ENCODE measurements at regions not wholly inside any gene's neighbourhood (a gene's known extent, or its start where the extent isn't known, plus 50 kb on each side); places are given as distances from the start of the nearest gene placed in this dataset.

DNA sequence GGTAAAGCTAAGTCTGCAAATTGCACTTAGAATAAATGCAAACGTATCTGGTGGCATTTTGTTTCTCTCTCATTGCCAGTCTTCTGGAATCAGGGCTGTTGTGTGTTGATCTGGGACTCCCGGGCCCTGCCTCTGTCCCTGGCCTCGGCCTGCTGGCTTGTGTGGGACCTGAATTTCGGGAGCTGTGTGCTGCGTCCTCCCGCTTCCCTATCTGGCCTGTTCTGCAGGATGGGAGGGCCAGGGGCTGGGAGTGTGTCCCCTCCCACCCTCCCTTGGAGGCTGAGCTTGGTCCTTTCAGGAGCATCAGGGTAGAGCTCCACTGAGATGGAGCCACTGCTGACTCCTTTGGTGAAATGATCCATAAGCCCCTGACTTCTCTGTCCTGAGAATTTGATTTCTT is 118.5 kb downstream of the ACKR3 start:
- DNase-seq (ENCODE audit: extremely low read depth, low read depth): no peak

DNA sequence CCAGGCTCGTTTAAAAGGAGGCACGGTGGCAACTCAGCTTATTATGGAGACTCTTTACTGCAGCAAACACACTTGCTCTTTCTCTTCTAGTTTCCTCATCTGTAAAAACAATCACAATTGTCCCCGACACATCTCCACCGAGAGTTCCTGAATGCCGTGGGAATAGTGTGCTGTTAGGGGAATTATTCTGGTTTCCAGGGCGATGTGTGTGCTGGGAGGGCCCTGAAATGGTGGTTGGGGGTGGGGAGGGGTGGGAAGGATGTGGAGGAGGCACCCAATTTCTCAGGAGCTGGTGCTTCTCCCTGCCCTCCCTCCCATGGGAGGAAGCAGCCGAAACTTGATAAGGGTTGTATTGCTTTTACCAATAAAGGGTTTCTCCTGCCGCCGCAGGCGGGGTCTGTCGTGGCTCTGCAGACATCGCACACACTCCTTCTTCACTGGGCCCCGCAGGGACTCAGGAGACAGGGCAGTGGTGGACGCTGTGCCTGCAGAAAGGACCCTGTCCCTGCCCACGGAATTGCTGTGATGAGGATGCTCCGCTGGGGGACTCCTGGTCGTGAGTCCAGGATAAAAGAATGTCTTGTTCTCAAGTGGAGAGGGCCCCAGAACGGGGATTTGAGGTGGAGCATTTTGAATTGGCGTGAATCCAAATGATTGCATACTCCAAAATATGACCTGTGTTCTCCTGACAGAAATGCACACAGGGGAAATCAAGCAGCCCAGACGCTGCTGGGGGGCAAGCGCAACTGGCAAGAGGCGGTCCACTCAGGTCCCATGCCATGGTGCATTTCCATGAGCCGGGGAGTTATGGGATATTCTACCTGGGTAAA is 119.2 kb downstream of the ACKR3 start:
- no peak for DNase-seq (ENCODE audit: extremely low read depth, low read depth)

DNA sequence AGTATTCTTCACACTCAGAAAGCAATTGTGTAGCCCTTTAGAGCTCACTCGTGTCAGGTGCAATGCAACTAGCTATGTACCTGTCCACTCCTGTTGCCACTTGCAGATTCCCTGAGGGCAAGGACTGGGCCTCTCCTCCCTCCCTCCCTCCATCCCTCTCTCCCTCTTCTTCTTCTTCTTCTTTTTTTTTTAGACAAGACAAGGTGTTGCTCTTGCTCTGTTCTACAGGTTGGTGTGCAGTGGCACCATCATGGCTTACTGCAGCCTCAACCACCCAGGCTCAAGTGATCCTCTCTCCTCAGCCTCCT is 119.7 kb downstream of the ACKR3 start:
- DNase-seq (ENCODE audit: extremely low read depth, low read depth): no peak

DNA sequence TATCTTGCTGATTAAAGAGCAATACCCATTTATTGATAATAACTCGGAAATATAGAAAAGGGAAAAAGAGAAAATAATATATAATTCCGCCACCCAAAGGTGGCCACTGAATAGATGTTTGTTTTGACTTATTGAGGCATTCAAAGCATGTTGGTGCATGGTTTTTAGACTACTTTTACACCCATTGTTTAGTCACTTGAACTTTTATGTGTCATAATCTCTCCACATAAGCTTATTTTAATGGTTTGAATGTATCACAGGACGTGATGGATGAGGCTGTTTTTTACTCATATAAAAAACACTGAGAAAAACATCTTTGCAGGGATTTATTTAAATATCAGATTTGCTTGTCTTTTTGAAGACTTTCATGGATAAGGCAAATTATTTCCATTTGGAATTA is 120.4 kb downstream of the ACKR3 start:
- DNase-seq (ENCODE audit: extremely low read depth, low read depth): no peak

DNA sequence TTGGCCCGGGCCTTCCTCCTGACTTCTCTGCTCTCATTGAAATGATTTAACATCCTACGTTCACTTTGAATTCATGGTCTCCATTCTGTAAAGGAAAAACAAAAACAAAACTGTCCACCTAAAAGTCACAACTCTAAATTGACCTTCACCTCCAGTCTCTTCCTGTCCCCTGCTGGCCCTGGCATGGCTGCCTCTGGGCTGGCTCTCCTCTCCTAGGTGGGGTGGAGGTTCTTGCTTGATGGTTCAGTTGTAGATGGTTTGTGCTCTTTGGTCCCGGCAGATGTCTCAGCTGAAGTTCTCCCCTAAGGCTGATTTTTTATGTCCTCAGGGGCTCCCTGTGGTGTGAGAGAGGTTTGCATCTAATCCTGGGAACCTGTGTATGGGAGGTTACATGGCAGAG is 121.1 kb downstream of the ACKR3 start:
- DNase-seq (ENCODE audit: extremely low read depth, low read depth): no peak

DNA sequence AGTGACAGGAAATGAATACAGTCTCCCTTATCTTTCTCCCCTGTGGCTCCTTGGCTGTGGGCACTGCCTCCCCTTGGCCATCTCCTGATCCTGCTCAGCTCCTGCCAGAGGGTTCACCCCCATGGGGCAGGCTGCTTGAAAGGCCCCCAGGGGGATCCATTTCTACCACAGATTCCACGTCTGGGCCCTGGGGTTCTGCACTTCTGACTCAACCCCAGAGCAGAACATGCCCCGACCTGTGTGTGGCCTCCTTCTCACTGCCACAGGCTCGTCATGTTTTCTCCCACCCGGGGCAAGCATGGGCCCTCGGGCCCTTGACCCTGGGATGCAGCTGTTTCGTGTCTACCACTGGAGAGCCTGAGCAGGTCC is 122.2 kb downstream of the ACKR3 start:
- DNase-seq (ENCODE audit: extremely low read depth, low read depth): no peak

DNA sequence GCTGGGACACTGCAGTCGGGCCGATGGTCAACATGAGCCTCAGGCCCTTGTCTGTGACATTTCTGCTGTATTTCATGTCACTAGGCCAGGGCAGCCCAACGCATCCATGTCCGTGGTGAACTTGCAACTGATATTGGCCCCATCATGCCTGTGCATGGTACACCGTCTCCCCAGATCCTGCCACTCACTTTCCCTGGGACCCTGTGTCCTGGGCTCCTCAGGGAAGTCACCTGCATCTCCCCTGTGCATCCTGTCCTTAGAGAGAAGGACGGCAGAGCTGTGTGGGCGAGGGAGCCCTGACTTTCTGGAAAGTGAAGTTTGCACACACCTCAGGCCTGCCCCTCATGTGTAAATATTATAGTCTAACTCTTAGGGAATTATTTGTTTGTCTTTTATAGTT is 123.3 kb downstream of the ACKR3 start:
- DNase-seq (ENCODE audit: extremely low read depth, low read depth): no peak

- no peak for DNase-seq (ENCODE audit: extremely low read depth, low read depth)
These were observed 123.9 kb downstream of the ACKR3 start for GRCh38 chr2:236693531-236693930.

DNA sequence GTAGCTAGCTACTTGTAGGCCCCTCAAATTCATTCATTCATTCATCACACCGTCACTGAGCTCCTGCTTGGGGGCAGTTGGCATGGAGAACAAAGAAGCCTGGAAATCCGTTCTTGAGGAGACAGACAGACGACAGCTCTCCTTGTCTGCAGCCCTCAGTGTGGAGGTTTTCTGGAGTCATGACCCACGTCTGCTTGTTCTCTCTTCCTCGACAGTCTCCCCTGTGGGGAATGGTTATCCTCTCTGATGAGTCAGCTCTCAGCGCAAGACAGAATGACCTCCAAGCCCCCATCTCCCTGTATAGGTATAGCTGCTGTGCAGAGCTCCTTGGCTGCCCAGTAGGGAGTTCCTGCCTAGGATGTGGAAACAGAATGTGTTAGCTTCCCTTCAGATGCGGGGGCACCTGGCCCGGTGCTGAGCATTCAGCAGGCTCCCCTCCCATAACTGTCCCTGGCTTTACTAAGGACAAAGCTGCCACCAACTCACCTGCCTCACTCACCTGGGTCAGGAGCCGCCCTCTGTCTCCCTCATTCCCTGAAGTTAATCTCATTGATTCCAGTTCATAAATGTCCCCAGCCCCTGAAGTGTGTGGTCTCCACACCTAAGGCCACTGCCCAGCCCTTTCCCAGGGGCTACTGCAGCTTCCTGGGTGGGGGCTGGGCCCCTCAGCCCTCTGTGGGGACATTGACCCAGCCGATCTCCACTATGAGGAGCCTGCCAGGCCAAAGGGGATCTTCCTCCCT is 124.7 kb downstream of the ACKR3 start:
- no peak for DNase-seq (ENCODE audit: extremely low read depth, low read depth)

- no peak for DNase-seq (ENCODE audit: extremely low read depth, low read depth)
These were observed 127.2 kb downstream of the ACKR3 start for GRCh38 chr2:236696834-236697233.

- DNase-seq (ENCODE audit: extremely low read depth, low read depth): no peak
These were observed 128.5 kb downstream of the ACKR3 start for GRCh38 chr2:236698016-236698627.

DNA sequence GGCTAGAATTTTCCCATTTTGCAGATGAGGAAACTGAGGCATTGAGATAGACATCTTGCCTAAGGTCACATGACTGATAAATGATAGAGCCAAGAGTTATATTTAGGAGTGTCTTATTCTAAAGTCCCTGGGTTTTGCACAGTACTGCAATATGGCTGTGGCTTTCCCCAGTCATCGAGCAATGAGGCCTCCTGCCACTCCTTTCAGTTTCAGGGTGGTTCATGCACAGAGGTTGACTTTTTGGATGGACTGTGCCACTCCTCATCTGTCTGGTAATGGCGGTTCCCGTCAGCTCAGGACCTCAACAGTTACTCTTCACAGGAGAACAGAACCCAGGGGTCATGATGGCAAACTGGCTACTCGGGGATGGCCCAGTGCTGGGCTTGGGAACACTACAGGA is 131.1 kb downstream of the ACKR3 start:
- no peak for DNase-seq (ENCODE audit: extremely low read depth, low read depth)

- DNase-seq (ENCODE audit: extremely low read depth, low read depth): no peak
These were observed 133.2 kb downstream of the ACKR3 start for GRCh38 chr2:236702657-236703372.

- DNase-seq (ENCODE audit: extremely low read depth, low read depth): no peak
These were observed 133.7 kb downstream of the ACKR3 start for GRCh38 chr2:236703373-236703709.

- no peak for DNase-seq (ENCODE audit: extremely low read depth, low read depth)
These were observed 134.3 kb downstream of the ACKR3 start for GRCh38 chr2:236703906-236704305.

GRCh38 chr2:236704887-236705286 is 135.3 kb downstream of the ACKR3 start:
- DNase-seq (ENCODE audit: extremely low read depth, low read depth): no peak

- no peak for DNase-seq (ENCODE audit: extremely low read depth, low read depth)
These were observed 135.9 kb downstream of the ACKR3 start for GRCh38 chr2:236705295-236706105.

DNA sequence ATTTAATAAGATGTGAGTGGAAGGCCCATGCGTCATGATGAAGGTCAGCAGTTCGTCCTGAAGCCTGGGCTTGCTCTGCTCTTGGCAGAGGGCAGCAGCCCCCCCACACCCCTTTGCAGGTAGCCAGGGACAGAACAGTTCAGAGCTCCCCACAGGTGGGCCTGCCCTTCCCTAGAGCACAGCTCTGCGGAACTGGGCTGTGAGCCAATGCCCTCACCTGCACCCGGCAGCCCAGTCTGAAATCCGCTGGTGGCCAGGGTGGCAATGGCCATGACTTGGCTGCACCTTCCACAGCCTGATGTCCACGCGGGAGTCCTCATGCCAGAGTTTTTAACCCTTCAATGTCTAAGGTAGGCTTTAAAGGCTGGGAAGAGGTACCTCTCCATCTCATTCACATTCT is 136.7 kb downstream of the ACKR3 start:
- DNase-seq (ENCODE audit: extremely low read depth, low read depth): no peak

DNA sequence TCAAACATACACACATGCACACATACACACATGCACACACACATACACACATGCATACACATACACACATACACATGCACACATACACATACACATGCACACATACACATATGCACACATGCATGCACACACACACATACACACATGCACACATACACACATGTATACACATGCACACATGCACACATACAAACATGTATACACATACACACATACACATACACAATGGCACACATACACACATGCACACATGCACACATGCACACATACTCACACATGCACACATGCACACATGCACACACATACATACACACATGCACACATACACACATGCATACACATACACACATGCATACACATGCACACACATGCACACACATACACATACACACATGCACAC is 137.2 kb downstream of the ACKR3 start:
- no peak for DNase-seq (ENCODE audit: extremely low read depth, low read depth)

GRCh38 chr2:236711440-236711839 is 141.8 kb downstream of the ACKR3 start:
- DNase-seq (ENCODE audit: extremely low read depth, low read depth): no peak

DNA sequence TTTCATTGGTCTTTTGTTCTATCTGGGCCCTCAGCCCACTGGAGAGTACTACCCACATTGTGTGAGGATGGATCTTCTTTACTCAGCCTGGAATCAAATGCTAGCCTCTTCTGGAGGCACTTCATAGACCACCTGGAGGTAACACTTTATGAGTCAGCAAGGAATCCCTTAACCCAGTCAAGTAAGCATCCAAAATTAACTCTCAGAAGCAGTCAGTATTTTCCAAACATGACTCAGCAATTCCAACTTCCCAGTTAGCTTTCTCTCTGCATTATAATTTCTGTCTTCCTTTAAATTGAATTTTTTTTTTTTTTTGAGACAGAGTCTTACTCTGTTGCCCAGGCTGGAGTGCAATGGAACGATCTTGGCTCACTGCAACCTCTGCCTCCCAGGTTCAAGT is 142.7 kb downstream of the ACKR3 start:
- no peak for DNase-seq (ENCODE audit: extremely low read depth, low read depth)
